SK-N-SH treated with all-trans-retinoic acid at 6 μM for 48 hours (cell line): ENCODE measurements at regions not wholly inside any gene's neighbourhood (a gene's known extent, or its start where the extent isn't known, plus 50 kb on each side); places are given as distances from the start of the nearest gene placed in this dataset.
"Not testable (repeated sequence)": the region's sequence is repeated elsewhere in the genome, so short reads cannot be mapped to it uniquely, and the experiment has no call there.

Experiments
- ATAC-seq: fragments of 200-7000 bp; cut with Tn5 transposase; 3 replicates; pipeline ENCODE4 v1.9.1; 2020; ENCODE audit warnings: mild to moderate bottlenecking, moderate library complexity
- ARNTL ChIP-seq: fragments of 450-650 bp; formaldehyde crosslinking; IDR thresholded peaks from 2 replicates; pipeline ENCODE4 v1.5.0; 2020; ENCODE audit warnings: low read depth, mild to moderate bottlenecking, moderate library complexity, borderline replicate concordance
- BACH2 ChIP-seq: fragments of 250-450 bp; sonication (Bioruptor Pico); IDR thresholded peaks from 2 replicates; pipeline ENCODE4 v1.9.0; 2021; ENCODE audit warnings: mild to moderate bottlenecking, borderline replicate concordance
- CSDC2 ChIP-seq: fragments of 250-450 bp; sonication (Bioruptor Pico); IDR thresholded peaks from 2 replicates; pipeline ENCODE4 v1.5.0; 2020; ENCODE audit warnings: mild to moderate bottlenecking, moderate library complexity
- ESRRG ChIP-seq: fragments of 250-450 bp; sonication (Bioruptor Pico); IDR thresholded peaks from 2 replicates; pipeline ENCODE4 v1.6.1; 2021; ENCODE audit warnings: mild to moderate bottlenecking
- GLIS3 ChIP-seq: fragments of 250-450 bp; sonication (Bioruptor Pico); IDR thresholded peaks from 2 replicates; pipeline ENCODE4 v1.5.0; 2020; ENCODE audit warnings: mild to moderate bottlenecking, moderate library complexity
- ISL1 ChIP-seq: fragments of 250-450 bp; sonication (Bioruptor Pico); IDR thresholded peaks from 2 replicates; pipeline ENCODE4 v2.1.2; 2022; ENCODE audit warnings: mild to moderate bottlenecking, moderate library complexity
- OSR1 ChIP-seq: fragments of 250-450 bp; sonication (Bioruptor Pico); IDR thresholded peaks from 2 replicates; pipeline ENCODE4 v1.8.0; 2022; ENCODE audit warnings: moderate library complexity, mild to moderate bottlenecking, inconsistent platforms
- PPARA ChIP-seq: fragments of 250-450 bp; sonication (Bioruptor Pico); IDR thresholded peaks from 2 replicates; pipeline ENCODE4 v1.5.0; 2020; ENCODE audit warnings: mild to moderate bottlenecking, borderline replicate concordance
- RARB ChIP-seq: fragments of 250-450 bp; sonication (Bioruptor Pico); IDR thresholded peaks from 2 replicates; pipeline ENCODE4 v1.8.0; 2021; ENCODE audit warnings: mild to moderate bottlenecking, moderate library complexity
- SNAI2 ChIP-seq: fragments of 250-450 bp; sonication (Bioruptor Pico); IDR thresholded peaks from 2 replicates; pipeline ENCODE4 v1.5.0; 2020; ENCODE audit warnings: mild to moderate bottlenecking, moderate library complexity
- TCF4 ChIP-seq: fragments of 250-450 bp; sonication (Bioruptor Pico); IDR thresholded peaks from 2 replicates; pipeline ENCODE4 v1.8.0; 2021; ENCODE audit warnings: mild to moderate bottlenecking, moderate library complexity, borderline replicate concordance
- TOX ChIP-seq: fragments of 250-450 bp; sonication (Bioruptor Pico); IDR thresholded peaks from 2 replicates; pipeline ENCODE4 v1.8.0; 2021; ENCODE audit warnings: mild to moderate bottlenecking, moderate library complexity, borderline replicate concordance
- ZC3H10 ChIP-seq: fragments of 250-450 bp; sonication (Bioruptor Pico); IDR thresholded peaks from 2 replicates; pipeline ENCODE4 v1.5.1; 2021; ENCODE audit warnings: mild to moderate bottlenecking, moderate library complexity
- ZFP30 ChIP-seq: fragments of 450-650 bp; formaldehyde crosslinking; IDR thresholded peaks from 2 replicates; pipeline ENCODE4 v1.5.0; 2022; ENCODE audit warnings: mild to moderate bottlenecking, moderate library complexity
- ZNF565 ChIP-seq: fragments of 450-650 bp; formaldehyde crosslinking; conservative IDR thresholded peaks from 2 replicates; pipeline ENCODE4 v1.5.0; 2020; ENCODE audit warnings: low read depth, mild to moderate bottlenecking, moderate library complexity
- ZNF70 ChIP-seq: fragments of 450-650 bp; formaldehyde crosslinking; IDR thresholded peaks from 2 replicates; pipeline ENCODE4 v1.5.0; 2020; ENCODE audit warnings: mild to moderate bottlenecking, moderate library complexity
- ZNF8 ChIP-seq: fragments of 450-650 bp; formaldehyde crosslinking; IDR thresholded peaks from 2 replicates; pipeline ENCODE4 v1.5.0; 2020; ENCODE audit warnings: mild to moderate bottlenecking, moderate library complexity
- TF ChIP-seq, protein P1 (sequence below): fragments of 250-450 bp; sonication (Bioruptor Pico); IDR thresholded peaks from 2 replicates; pipeline ENCODE4 v1.8.0; 2021; ENCODE audit warnings: low read depth, mild to moderate bottlenecking, moderate library complexity, borderline replicate concordance
- TF ChIP-seq, protein P2 (sequence below): fragments of 250-450 bp; sonication (Bioruptor Pico); IDR thresholded peaks from 2 replicates; pipeline ENCODE4 v1.5.0; 2020; ENCODE audit warnings: mild to moderate bottlenecking, moderate library complexity
- TF ChIP-seq, protein P3 (sequence below): fragments of 250-450 bp; sonication (Bioruptor Pico); IDR thresholded peaks from 2 replicates; pipeline ENCODE4 v1.8.0; 2020; ENCODE audit warnings: mild to moderate bottlenecking, moderate library complexity, borderline replicate concordance
- TF ChIP-seq, protein P4 (sequence below): fragments of 250-450 bp; sonication (Bioruptor Pico); IDR thresholded peaks from 2 replicates; pipeline ENCODE4 v1.5.1; 2020; ENCODE audit warnings: low read depth, mild to moderate bottlenecking, moderate library complexity
- TF ChIP-seq, protein P5 (sequence below): fragments of 250-450 bp; sonication (Bioruptor Pico); IDR thresholded peaks from 2 replicates; pipeline ENCODE4 v1.5.1; 2021; ENCODE audit warnings: mild to moderate bottlenecking, moderate library complexity

DNA sequence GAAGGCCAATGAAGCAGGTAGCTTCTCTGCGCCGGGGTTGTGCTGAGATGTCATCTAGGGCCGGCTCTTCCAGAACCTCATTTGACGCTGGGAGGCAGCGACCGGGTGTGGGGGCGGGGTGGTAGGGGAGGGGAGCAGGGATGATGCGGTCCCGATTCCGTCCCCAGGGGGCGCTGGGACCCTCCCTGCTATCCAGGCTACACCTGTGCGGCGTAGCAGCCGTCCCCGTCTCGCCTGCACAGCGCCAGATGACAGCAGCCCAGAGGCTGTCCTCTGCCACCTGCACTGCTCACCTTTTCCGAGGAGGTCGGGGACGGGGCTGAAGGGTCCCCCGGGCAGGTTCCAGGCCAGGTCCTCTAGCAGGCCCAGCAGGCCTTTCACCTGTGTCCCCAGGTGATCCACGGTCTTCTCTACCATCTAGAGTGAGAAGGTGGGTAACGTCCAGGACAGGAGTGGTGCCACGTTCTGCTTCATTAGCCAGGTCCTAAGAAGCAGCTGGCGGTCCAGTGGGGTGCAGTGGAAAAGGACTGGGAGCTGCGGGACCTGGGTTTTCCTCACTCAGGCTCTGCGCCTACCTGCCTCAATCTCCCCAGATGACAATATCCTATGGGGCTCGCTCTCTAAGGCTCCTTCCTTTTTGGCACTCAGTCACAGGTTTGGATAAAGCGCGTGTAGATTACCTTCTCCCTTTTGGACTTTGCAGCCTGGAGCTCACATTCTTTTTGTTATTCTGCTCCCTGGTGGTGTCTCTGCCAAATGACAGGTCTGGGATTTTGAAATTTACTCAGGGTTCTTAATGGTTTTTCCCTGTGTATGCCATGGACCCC is 56.0 kb upstream of the RAB6C start:
- TF ChIP-seq ARNTL (no peak), GLIS3 (CRISPR knock-in tag) (no peak), ZC3H10 (no peak), RARB (CRISPR knock-in tag) (no peak), TOX (CRISPR knock-in tag) (no peak), BACH2 (CRISPR knock-in tag) (no peak), SNAI2 (CRISPR knock-in tag) (no peak), PPARA (CRISPR knock-in tag) (no peak), ESRRG (CRISPR knock-in tag) (no peak), ZNF8 (CRISPR knock-in tag) (no peak), CSDC2 (CRISPR knock-in tag) (no peak)
- TF ChIP-seq, protein P1, sequence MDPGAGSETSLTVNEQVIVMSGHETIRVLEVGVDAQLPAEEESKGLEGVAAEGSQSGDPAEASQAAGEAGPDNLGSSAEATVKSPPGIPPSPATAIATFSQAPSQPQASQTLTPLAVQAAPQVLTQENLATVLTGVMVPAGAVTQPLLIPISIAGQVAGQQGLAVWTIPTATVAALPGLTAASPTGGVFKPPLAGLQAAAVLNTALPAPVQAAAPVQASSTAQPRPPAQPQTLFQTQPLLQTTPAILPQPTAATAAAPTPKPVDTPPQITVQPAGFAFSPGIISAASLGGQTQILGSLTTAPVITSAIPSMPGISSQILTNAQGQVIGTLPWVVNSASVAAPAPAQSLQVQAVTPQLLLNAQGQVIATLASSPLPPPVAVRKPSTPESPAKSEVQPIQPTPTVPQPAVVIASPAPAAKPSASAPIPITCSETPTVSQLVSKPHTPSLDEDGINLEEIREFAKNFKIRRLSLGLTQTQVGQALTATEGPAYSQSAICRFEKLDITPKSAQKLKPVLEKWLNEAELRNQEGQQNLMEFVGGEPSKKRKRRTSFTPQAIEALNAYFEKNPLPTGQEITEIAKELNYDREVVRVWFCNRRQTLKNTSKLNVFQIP (CRISPR knock-in tag) = no peak
- TF ChIP-seq, protein P2, sequence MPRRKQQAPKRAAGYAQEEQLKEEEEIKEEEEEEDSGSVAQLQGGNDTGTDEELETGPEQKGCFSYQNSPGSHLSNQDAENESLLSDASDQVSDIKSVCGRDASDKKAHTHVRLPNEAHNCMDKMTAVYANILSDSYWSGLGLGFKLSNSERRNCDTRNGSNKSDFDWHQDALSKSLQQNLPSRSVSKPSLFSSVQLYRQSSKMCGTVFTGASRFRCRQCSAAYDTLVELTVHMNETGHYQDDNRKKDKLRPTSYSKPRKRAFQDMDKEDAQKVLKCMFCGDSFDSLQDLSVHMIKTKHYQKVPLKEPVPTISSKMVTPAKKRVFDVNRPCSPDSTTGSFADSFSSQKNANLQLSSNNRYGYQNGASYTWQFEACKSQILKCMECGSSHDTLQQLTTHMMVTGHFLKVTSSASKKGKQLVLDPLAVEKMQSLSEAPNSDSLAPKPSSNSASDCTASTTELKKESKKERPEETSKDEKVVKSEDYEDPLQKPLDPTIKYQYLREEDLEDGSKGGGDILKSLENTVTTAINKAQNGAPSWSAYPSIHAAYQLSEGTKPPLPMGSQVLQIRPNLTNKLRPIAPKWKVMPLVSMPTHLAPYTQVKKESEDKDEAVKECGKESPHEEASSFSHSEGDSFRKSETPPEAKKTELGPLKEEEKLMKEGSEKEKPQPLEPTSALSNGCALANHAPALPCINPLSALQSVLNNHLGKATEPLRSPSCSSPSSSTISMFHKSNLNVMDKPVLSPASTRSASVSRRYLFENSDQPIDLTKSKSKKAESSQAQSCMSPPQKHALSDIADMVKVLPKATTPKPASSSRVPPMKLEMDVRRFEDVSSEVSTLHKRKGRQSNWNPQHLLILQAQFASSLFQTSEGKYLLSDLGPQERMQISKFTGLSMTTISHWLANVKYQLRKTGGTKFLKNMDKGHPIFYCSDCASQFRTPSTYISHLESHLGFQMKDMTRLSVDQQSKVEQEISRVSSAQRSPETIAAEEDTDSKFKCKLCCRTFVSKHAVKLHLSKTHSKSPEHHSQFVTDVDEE (CRISPR knock-in tag) = no peak
- TF ChIP-seq, all 23 proteins: peak for 0
- ATAC-seq = peak; percentile 84

DNA sequence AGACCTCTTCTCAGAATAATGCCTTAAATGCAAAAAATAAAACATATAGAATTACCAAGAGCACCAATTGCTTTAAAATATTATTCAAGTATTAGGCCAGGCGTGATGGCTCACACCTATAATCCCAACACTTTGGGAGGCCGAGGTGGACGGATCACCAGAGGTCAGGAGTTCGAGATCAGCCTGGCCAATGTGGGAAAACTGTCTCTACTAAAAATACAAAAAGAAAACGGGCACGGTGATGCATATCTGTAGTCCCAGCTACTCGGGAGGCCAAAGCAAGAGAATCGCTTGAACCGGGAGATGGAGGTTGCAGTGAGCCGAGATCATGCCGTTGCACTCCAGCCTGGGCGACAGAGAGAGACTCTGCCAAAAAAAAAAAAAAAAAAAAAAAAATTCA is 55.4 kb upstream of the RAB6C start:
- not testable (repeated sequence) for ATAC-seq

DNA sequence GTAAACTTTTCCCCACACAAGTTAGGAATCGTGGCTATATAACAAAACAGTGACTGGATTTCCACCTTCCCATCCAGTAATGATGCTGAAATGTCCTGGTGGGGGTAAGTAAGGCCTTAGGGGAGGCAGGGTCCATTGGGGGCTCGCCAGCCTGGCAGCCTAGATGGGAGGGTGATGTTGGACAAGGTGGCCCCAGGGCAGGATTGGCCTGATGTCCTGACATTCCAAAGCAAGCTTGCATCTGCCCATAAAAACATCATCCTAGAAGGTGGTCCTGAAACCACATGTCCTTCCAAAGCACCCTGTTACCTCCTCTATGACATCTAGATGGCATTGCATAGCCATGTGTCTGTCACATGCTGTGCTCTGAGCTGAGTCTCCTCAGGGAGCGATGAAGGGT is 54.1 kb upstream of the RAB6C start:
- ATAC-seq = no peak
- TF ChIP-seq TOX (CRISPR knock-in tag) (no peak), CSDC2 (CRISPR knock-in tag) (no peak), ZNF8 (CRISPR knock-in tag) (no peak), ISL1 (CRISPR knock-in tag) (no peak), ZNF565 (CRISPR knock-in tag) (no peak), SNAI2 (CRISPR knock-in tag) (no peak), ZC3H10 (no peak), ZFP30 (no peak), GLIS3 (CRISPR knock-in tag) (no peak), ZNF70 (CRISPR knock-in tag) (no peak), TCF4 (no peak), PPARA (CRISPR knock-in tag) (no peak), ARNTL (no peak), OSR1 (CRISPR knock-in tag) (no peak), ESRRG (CRISPR knock-in tag) (no peak)
- TF ChIP-seq, protein P3, sequence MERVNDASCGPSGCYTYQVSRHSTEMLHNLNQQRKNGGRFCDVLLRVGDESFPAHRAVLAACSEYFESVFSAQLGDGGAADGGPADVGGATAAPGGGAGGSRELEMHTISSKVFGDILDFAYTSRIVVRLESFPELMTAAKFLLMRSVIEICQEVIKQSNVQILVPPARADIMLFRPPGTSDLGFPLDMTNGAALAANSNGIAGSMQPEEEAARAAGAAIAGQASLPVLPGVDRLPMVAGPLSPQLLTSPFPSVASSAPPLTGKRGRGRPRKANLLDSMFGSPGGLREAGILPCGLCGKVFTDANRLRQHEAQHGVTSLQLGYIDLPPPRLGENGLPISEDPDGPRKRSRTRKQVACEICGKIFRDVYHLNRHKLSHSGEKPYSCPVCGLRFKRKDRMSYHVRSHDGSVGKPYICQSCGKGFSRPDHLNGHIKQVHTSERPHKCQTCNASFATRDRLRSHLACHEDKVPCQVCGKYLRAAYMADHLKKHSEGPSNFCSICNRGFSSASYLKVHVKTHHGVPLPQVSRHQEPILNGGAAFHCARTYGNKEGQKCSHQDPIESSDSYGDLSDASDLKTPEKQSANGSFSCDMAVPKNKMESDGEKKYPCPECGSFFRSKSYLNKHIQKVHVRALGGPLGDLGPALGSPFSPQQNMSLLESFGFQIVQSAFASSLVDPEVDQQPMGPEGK = no peak
- TF ChIP-seq, protein P4, sequence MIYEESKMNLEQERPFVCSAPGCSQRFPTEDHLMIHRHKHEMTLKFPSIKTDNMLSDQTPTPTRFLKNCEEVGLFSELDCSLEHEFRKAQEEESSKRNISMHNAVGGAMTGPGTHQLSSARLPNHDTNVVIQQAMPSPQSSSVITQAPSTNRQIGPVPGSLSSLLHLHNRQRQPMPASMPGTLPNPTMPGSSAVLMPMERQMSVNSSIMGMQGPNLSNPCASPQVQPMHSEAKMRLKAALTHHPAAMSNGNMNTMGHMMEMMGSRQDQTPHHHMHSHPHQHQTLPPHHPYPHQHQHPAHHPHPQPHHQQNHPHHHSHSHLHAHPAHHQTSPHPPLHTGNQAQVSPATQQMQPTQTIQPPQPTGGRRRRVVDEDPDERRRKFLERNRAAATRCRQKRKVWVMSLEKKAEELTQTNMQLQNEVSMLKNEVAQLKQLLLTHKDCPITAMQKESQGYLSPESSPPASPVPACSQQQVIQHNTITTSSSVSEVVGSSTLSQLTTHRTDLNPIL (CRISPR knock-in tag) = no peak
- TF ChIP-seq, protein P5, sequence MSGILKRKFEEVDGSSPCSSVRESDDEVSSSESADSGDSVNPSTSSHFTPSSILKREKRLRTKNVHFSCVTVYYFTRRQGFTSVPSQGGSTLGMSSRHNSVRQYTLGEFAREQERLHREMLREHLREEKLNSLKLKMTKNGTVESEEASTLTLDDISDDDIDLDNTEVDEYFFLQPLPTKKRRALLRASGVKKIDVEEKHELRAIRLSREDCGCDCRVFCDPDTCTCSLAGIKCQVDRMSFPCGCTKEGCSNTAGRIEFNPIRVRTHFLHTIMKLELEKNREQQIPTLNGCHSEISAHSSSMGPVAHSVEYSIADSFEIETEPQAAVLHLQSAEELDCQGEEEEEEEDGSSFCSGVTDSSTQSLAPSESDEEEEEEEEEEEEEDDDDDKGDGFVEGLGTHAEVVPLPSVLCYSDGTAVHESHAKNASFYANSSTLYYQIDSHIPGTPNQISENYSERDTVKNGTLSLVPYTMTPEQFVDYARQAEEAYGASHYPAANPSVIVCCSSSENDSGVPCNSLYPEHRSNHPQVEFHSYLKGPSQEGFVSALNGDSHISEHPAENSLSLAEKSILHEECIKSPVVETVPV = no peak
- TF ChIP-seq, protein P2 (CRISPR knock-in tag) = no peak
- TF ChIP-seq, protein P1 (CRISPR knock-in tag) = no peak
- TF ChIP-seq, all 23 proteins: peak for 0
